ENCODE measurements at regions not wholly inside any gene's neighbourhood (a gene's known extent, or its start where the extent isn't known, plus 50 kb on each side); places are given as distances from the start of the nearest gene placed in this dataset.

- TF ChIP-seq CTCF (IDR thresholded peaks at IDR 0.05 in 4 of 5, conservative IDR thresholded peaks at IDR 0.05 in 1 of 5) (no peak), POLR2A (IDR thresholded peaks at IDR 0.05) (no peak)
Measured at GRCh38 chr13:66068683-66069082, 1161.5 kb downstream of the PCDH9 start.

Data from gastrocnemius medialis (tissue), 4 donors.